IMR-90 (cell line): ENCODE measurements at regions not wholly inside any gene's neighbourhood (a gene's known extent, or its start where the extent isn't known, plus 50 kb on each side); places are given as distances from the start of the nearest gene placed in this dataset.

Experiments
- ATAC-seq: fragments of 200-7000 bp; cut with Tn5 transposase; 2 replicates; pipeline ENCODE4 v1.9.1; 2020; ENCODE audit warnings: low read depth, mild to moderate bottlenecking, moderate library complexity
- BruUV-seq: library from RNA; stranded (reverse); fragments of 400-500 nt; replicated peaks from 2 replicates; lab custom pipeline; 2021; lab: Mats Ljungman, UMichigan
- CTCF ChIA-PET: fragments of 300-600 bp; formaldehyde crosslinking; extraction: SDS; loops from one replicate; lab custom pipeline; 2021; ENCODE audit warnings: antibody characterized with exemption; lab: Yijun Ruan, JAX
- POLR2A ChIA-PET: fragments of 300-600 bp; sonication (Branson Sonifier 250); formaldehyde crosslinking; loops from one replicate; lab custom pipeline; 2022; ENCODE audit warnings: antibody characterized with exemption; ENCODE audit not compliant: unreplicated experiment; lab: Charles Lee
- DNase-seq: peaks from one replicate; pipeline ENCODE4 v3.0.0; 2013
- H2AFZ ChIP-seq: replicated peaks from 2 replicates; pipeline ENCODE3; 2013; ENCODE audit warnings: low read length, mild to moderate bottlenecking; ENCODE audit not compliant: poor library complexity
- H2AK5ac ChIP-seq: 2 replicates; pipeline ENCODE4 v1.6.1; 2013; ENCODE audit warnings: low read depth, low read length, inconsistent platforms
- H2AK9ac ChIP-seq: replicated peaks from 2 replicates; pipeline ENCODE3; 2013; ENCODE audit warnings: mild to moderate bottlenecking, low read depth, low read length, moderate library complexity; ENCODE audit not compliant: poor library complexity
- H2BK120ac ChIP-seq: 2 replicates; pipeline ENCODE4 v1.6.1; 2013; ENCODE audit warnings: low read depth, low read length, inconsistent platforms
- H2BK15ac ChIP-seq: 3 replicates; pipeline ENCODE4 v1.6.1; 2013; ENCODE audit warnings: low read depth, low read length, inconsistent platforms
- H2BK20ac ChIP-seq: 2 replicates; pipeline ENCODE4 v1.6.1; 2013; ENCODE audit warnings: low read depth, mild to moderate bottlenecking, inconsistent platforms, low read length, moderate library complexity
- H2BK5ac ChIP-seq: 2 replicates; pipeline ENCODE4 v1.6.1; 2013; ENCODE audit warnings: mild to moderate bottlenecking, low read depth, low read length, inconsistent platforms; ENCODE audit not compliant: poor library complexity, severe bottlenecking
- H3K14ac ChIP-seq: replicated peaks from 2 replicates; pipeline ENCODE4 v1.6.1; 2013; ENCODE audit warnings: low read depth, low read length, inconsistent platforms
- H3K18ac ChIP-seq: 2 replicates; pipeline ENCODE4 v1.6.1; 2013; ENCODE audit warnings: low read depth, low read length, control low read depth
- H3K23ac ChIP-seq: 2 replicates; pipeline ENCODE4 v1.6.1; 2013; ENCODE audit warnings: low read depth, low read length, inconsistent platforms
- H3K27ac ChIP-seq: 2 replicates; pipeline ENCODE4 v1.5.1; 2013; ENCODE audit warnings: mild to moderate bottlenecking, control low read depth, low read length; ENCODE audit not compliant: insufficient read depth
- H3K27me3 ChIP-seq: 2 replicates; pipeline ENCODE4 v1.6.1; 2013; ENCODE audit warnings: low read length; ENCODE audit not compliant: control insufficient read depth, insufficient read depth
- H3K36me3 ChIP-seq: 2 replicates; pipeline ENCODE4 v1.6.1; 2013; ENCODE audit warnings: low read length, mixed read lengths; ENCODE audit not compliant: control insufficient read depth, insufficient read depth
- H3K4ac ChIP-seq: 2 replicates; pipeline ENCODE4 v1.6.1; 2013; ENCODE audit warnings: low read depth, low read length, inconsistent platforms
- H3K4me1 ChIP-seq: 2 replicates; pipeline ENCODE4 v1.6.1; 2013; ENCODE audit warnings: low read length, mixed read lengths; ENCODE audit not compliant: control insufficient read depth, insufficient read depth
- H3K4me2 ChIP-seq: 2 replicates; pipeline ENCODE4 v1.6.1; 2013; ENCODE audit warnings: low read depth, mild to moderate bottlenecking, control low read depth, low read length, moderate library complexity
- H3K4me3 ChIP-seq: 2 replicates; pipeline ENCODE4 v1.5.1; 2013; ENCODE audit warnings: low read depth, mild to moderate bottlenecking, control low read depth, low read length, moderate library complexity; ENCODE audit not compliant: insufficient read depth
- H3K56ac ChIP-seq: 2 replicates; pipeline ENCODE4 v1.6.1; 2013; ENCODE audit warnings: low read length, inconsistent platforms; ENCODE audit not compliant: insufficient read depth; ENCODE audit errors: extremely low read depth
- H3K79me1 ChIP-seq, 2 experiments: 2 replicates each; pipeline ENCODE4 v1.6.1; 2013; ENCODE audit warnings: low read length in 2 of 2, inconsistent platforms in 1 of 2, low read depth in 1 of 2
- H3K9ac ChIP-seq: 2 replicates; pipeline ENCODE4 v1.6.1; 2013; ENCODE audit warnings: low read depth, low read length, control low read depth
- H3K9me1 ChIP-seq: 2 replicates; pipeline ENCODE4 v1.6.1; 2013; ENCODE audit warnings: low read length, inconsistent platforms; ENCODE audit not compliant: insufficient read depth
- H3K9me3 ChIP-seq: 2 replicates; pipeline ENCODE4 v1.6.1; 2013; ENCODE audit warnings: low read length; ENCODE audit not compliant: control insufficient read depth, insufficient read depth
- H4K20me1 ChIP-seq: 2 replicates; pipeline ENCODE4 v1.6.1; 2013; ENCODE audit warnings: low read length, inconsistent platforms; ENCODE audit not compliant: insufficient read depth
- H4K5ac ChIP-seq: 2 replicates; pipeline ENCODE4 v1.6.1; 2013; ENCODE audit warnings: mild to moderate bottlenecking, low read depth, low read length, control low read depth
- H4K8ac ChIP-seq, 2 experiments: 2 replicates each; pipeline ENCODE4 v1.6.1; 2013; ENCODE audit warnings: low read depth in 2 of 2, low read length in 2 of 2, control low read depth in 1 of 2, inconsistent platforms in 1 of 2
- H4K91ac ChIP-seq: 2 replicates; pipeline ENCODE4 v1.6.1; 2013; ENCODE audit warnings: low read depth, low read length, inconsistent platforms; ENCODE audit not compliant: insufficient read depth
- CTCF ChIP-seq: conservative IDR thresholded peaks from 2 replicates; pipeline ENCODE4 v1.5.1; 2012; ENCODE audit warnings: mild to moderate bottlenecking, low read depth, low read length, improper control_type of control experiment
- FOS ChIP-seq: fragments of 150-350 bp; IDR thresholded peaks from 2 replicates; pipeline ENCODE4 v1.6.1; 2016; ENCODE audit warnings: low read depth, low read length
- MAFK ChIP-seq: IDR thresholded peaks from 2 replicates; pipeline ENCODE4 v1.6.1; 2012; ENCODE audit warnings: low read depth, low read length, improper control_type of control experiment
- MAZ ChIP-seq: IDR thresholded peaks from 2 replicates; pipeline ENCODE4 v1.6.1; 2012; ENCODE audit warnings: low read depth, mild to moderate bottlenecking, low read length, improper control_type of control experiment, moderate library complexity, borderline replicate concordance
- RAD21 ChIP-seq: IDR thresholded peaks from 2 replicates; pipeline ENCODE4 v1.6.1; 2012; ENCODE audit warnings: low read length, improper control_type of control experiment
- RFX5 ChIP-seq: IDR thresholded peaks from 2 replicates; pipeline ENCODE4 v1.8.0; 2012; ENCODE audit warnings: low read depth, mild to moderate bottlenecking, low read length, moderate library complexity
- SMC3 ChIP-seq: fragments of 150-350 bp; IDR thresholded peaks from 2 replicates; pipeline ENCODE4 v1.6.1; 2016; ENCODE audit warnings: low read depth, mild to moderate bottlenecking, antibody characterized with exemption, low read length, moderate library complexity
- USF2 ChIP-seq: fragments of 150-350 bp; IDR thresholded peaks from 2 replicates; pipeline ENCODE4 v1.6.1; 2017; ENCODE audit warnings: mild to moderate bottlenecking, antibody characterized with exemption, low read length, low read depth
- dilution Hi-C: fragments of 300-500 bp; cut with HindIII; formaldehyde crosslinking; loops from one replicate; pipeline ENCODE4 v1.14.3; 2018; ENCODE audit warnings: low sequenced_read_pairs; ENCODE audit not compliant: unreplicated experiment
- in situ Hi-C: fragments of 300-500 bp; cut with MboI; formaldehyde crosslinking; loops from 3 replicates; pipeline ENCODE4 v1.14.3; 2019; ENCODE audit warnings: low sequenced_read_pairs, inconsistent platforms, mixed read lengths
- intact Hi-C: fragments of 100-400 bp; cut with micrococcal nuclease; formaldehyde crosslinking; loops from 2 replicates; pipeline ENCODE4 v1.10.0; 2022

GRCh38 chr3:144820726-144821125 is 849.1 kb downstream of the DIPK2A start:
- H4K20me1 ChIP-seq = no peaks in the 10 kb centered on the region
- CTCF ChIA-PET = no interaction called here

More at GRCh38 chr3:144820726-144821125, 849.1 kb downstream of the DIPK2A start:
- Histone ChIP-seq H4K8ac (no peak overlapping the region), H3K56ac (no peak overlapping the region), H2BK5ac (no peak overlapping the region), H3K27me3 (no peaks in the 10 kb centered on the region), H3K36me3 (no peaks in the 10 kb centered on the region), H3K79me1 (no peaks in the 10 kb centered on the region), H3K9me1 (no peaks in the 10 kb centered on the region), H3K4ac (no peak overlapping the region), H2BK15ac (no peak overlapping the region), H2AK9ac (no peak overlapping the region), H2AK5ac (no peak overlapping the region), H3K14ac (no peak overlapping the region), H4K91ac (no peak overlapping the region), H3K9ac (no peak overlapping the region), H2BK120ac (no peak overlapping the region), H4K5ac (no peak overlapping the region), H2AFZ (no peak overlapping the region), H3K27ac (no peak overlapping the region), H3K9me3 (no peaks in the 10 kb centered on the region), H3K4me2 (no peak overlapping the region), H3K4me1 (no peaks in the 10 kb centered on the region), H2BK20ac (no peak overlapping the region), H3K18ac (no peak overlapping the region), H3K4me3 (no peak overlapping the region), H3K23ac (no peak overlapping the region)
- dilution Hi-C loops = no loop called here
- POLR2A ChIA-PET = no interaction called here
- TF ChIP-seq MAZ (no peak), RAD21 (no peak), RFX5 (no peak), CTCF (no peak), FOS (no peak), USF2 (no peak), MAFK (no peak), SMC3 (no peak)
- no peak for DNase-seq
- in situ Hi-C loops = no loop called here
- intact Hi-C loops = no loop called here
- no peak for ATAC-seq
- BruUV-seq = no TSS peak
